WTC11 (cell line): ENCODE measurements at regions not wholly inside any gene's neighbourhood (a gene's known extent, or its start where the extent isn't known, plus 50 kb on each side); places are given as distances from the start of the nearest gene placed in this dataset.
A peak's percentile ranks its signal among the peaks of the same experiment; 100 is the strongest.

Experiments used
- ATAC-seq: fragments of 200-7000 bp; cut with Tn5 transposase; 2 replicates; pipeline ENCODE4 v1.10.0; 2021; ENCODE audit warnings: mild to moderate bottlenecking, moderate library complexity
- CTCF ChIA-PET: fragments of 300-600 bp; sonication (Branson Sonifier 250); formaldehyde crosslinking; loops from one replicate; lab custom pipeline; 2021; ENCODE audit warnings: antibody characterized with exemption; lab: Charles Lee
- POLR2A ChIA-PET: fragments of 350-600 bp; sonication (Branson Sonifier 250); formaldehyde crosslinking; loops from one replicate; lab custom pipeline; 2021; ENCODE audit warnings: antibody characterized with exemption; lab: Charles Lee
- DNase-seq: peaks from one replicate; pipeline ENCODE4 v3.0.0; 2021; ENCODE audit warnings: low spot score
- H3K27ac Mint-ChIP-seq: 2 replicates; pipeline ENCODE4 v1.8.0; 2021; ENCODE audit warnings: mixed read lengths
- H3K27me3 Mint-ChIP-seq: 2 replicates; pipeline ENCODE4 v1.8.0; 2021; ENCODE audit warnings: low read depth, mild to moderate bottlenecking, moderate library complexity, mixed read lengths
- H3K36me3 Mint-ChIP-seq: 2 replicates; pipeline ENCODE4 v1.8.0; 2021; ENCODE audit warnings: mixed read lengths
- H3K4me1 Mint-ChIP-seq: 2 replicates; pipeline ENCODE4 v1.8.0; 2022; ENCODE audit warnings: mixed read lengths
- H3K4me3 Mint-ChIP-seq: 2 replicates; pipeline ENCODE4 v1.8.0; 2021; ENCODE audit warnings: mild to moderate bottlenecking, moderate library complexity, mixed read lengths
- H3K9me3 Mint-ChIP-seq: 2 replicates; pipeline ENCODE4 v1.8.0; 2021; ENCODE audit warnings: mixed read lengths
- ATF1 ChIP-seq: sonication (generic); formaldehyde crosslinking; IDR thresholded peaks from 2 replicates; pipeline ENCODE4 v1.8.1; 2023; ENCODE audit warnings: mild to moderate bottlenecking, moderate library complexity, missing genetic modification reagents
- CREM ChIP-seq: sonication (generic); formaldehyde crosslinking; IDR thresholded peaks from 2 replicates; pipeline ENCODE4 v1.8.1; 2022; ENCODE audit warnings: mild to moderate bottlenecking, missing genetic modification reagents, moderate library complexity
- E2F4 ChIP-seq: sonication (generic); formaldehyde crosslinking; IDR thresholded peaks from 2 replicates; pipeline ENCODE4 v1.8.1; 2022; ENCODE audit warnings: low read depth, mild to moderate bottlenecking, moderate library complexity, missing genetic modification reagents, borderline replicate concordance
- ESRRA ChIP-seq: sonication (generic); formaldehyde crosslinking; IDR thresholded peaks from 2 replicates; pipeline ENCODE4 v1.8.1; 2022; ENCODE audit warnings: mild to moderate bottlenecking, missing genetic modification reagents, borderline replicate concordance
- FOXK1 ChIP-seq: sonication (generic); formaldehyde crosslinking; IDR thresholded peaks from 2 replicates; pipeline ENCODE4 v1.8.0; 2022; ENCODE audit warnings: mild to moderate bottlenecking, moderate library complexity, missing genetic modification reagents
- FOXP1 ChIP-seq: sonication (generic); formaldehyde crosslinking; IDR thresholded peaks from 2 replicates; pipeline ENCODE4 v1.8.0; 2022; ENCODE audit warnings: missing genetic modification reagents, mild to moderate bottlenecking, moderate library complexity, borderline replicate concordance
- FOXP4 ChIP-seq: sonication (generic); formaldehyde crosslinking; IDR thresholded peaks from 2 replicates; pipeline ENCODE4 v1.8.0; 2022; ENCODE audit warnings: mild to moderate bottlenecking, missing genetic modification reagents
- GRHL2 ChIP-seq: fragments of 250-450 bp; sonication (Bioruptor Pico); IDR thresholded peaks from 2 replicates; pipeline ENCODE4 v1.8.0; 2022; ENCODE audit warnings: mild to moderate bottlenecking, moderate library complexity; ENCODE audit not compliant: insufficient replicate concordance, severe bottlenecking
- IRF2 ChIP-seq: sonication (generic); formaldehyde crosslinking; IDR thresholded peaks from 2 replicates; pipeline ENCODE4 v1.8.0; 2022; ENCODE audit warnings: low read depth, missing genetic modification reagents, borderline replicate concordance
- JAZF1 ChIP-seq: fragments of 250-450 bp; sonication (Bioruptor Pico); IDR thresholded peaks from 2 replicates; pipeline ENCODE4 v1.9.0; 2021; ENCODE audit warnings: moderate library complexity, mild to moderate bottlenecking, inconsistent platforms
- KAT7 ChIP-seq: sonication (generic); formaldehyde crosslinking; IDR thresholded peaks from 2 replicates; pipeline ENCODE4 v1.8.1; 2023; ENCODE audit warnings: missing genetic modification reagents, mild to moderate bottlenecking, borderline replicate concordance
- MXD4 ChIP-seq: fragments of 250-450 bp; sonication (Bioruptor Pico); IDR thresholded peaks from 2 replicates; pipeline ENCODE4 v1.8.0; 2021; ENCODE audit warnings: mild to moderate bottlenecking, moderate library complexity, borderline replicate concordance
- MYBL2 ChIP-seq: sonication (generic); formaldehyde crosslinking; IDR thresholded peaks from 2 replicates; pipeline ENCODE4 v1.8.1; 2023; ENCODE audit warnings: mild to moderate bottlenecking, moderate library complexity, missing genetic modification reagents
- NR1H2 ChIP-seq: sonication (generic); formaldehyde crosslinking; IDR thresholded peaks from 2 replicates; pipeline ENCODE4 v1.9.0; 2021; ENCODE audit warnings: mild to moderate bottlenecking, moderate library complexity, missing genetic modification reagents
- NR3C1 ChIP-seq: sonication (generic); formaldehyde crosslinking; conservative IDR thresholded peaks from 2 replicates; pipeline ENCODE4 v1.8.1; 2023; ENCODE audit warnings: low read depth, mild to moderate bottlenecking, missing genetic modification reagents
- RELA ChIP-seq: sonication (generic); formaldehyde crosslinking; IDR thresholded peaks from 2 replicates; pipeline ENCODE4 v1.8.1; 2022; ENCODE audit warnings: missing genetic modification reagents, mild to moderate bottlenecking, borderline replicate concordance
- SMAD3 ChIP-seq: sonication (generic); formaldehyde crosslinking; IDR thresholded peaks from 2 replicates; pipeline ENCODE4 v1.8.0; 2022; ENCODE audit warnings: missing genetic modification reagents, mild to moderate bottlenecking, borderline replicate concordance
- TCF7 ChIP-seq: sonication (generic); formaldehyde crosslinking; IDR thresholded peaks from 2 replicates; pipeline ENCODE4 v1.8.0; 2022; ENCODE audit warnings: mild to moderate bottlenecking, low read depth, missing genetic modification reagents, moderate library complexity
- ZBTB43 ChIP-seq: sonication (generic); formaldehyde crosslinking; IDR thresholded peaks from 2 replicates; pipeline ENCODE4 v1.8.1; 2023; ENCODE audit warnings: mild to moderate bottlenecking, missing genetic modification reagents
- ZMAT4 ChIP-seq: fragments of 250-450 bp; sonication (Bioruptor Pico); IDR thresholded peaks from 2 replicates; pipeline ENCODE4 v1.9.0; 2021; ENCODE audit warnings: mild to moderate bottlenecking
- ZNF423 ChIP-seq: fragments of 250-450 bp; sonication (Bioruptor Pico); IDR thresholded peaks from 2 replicates; pipeline ENCODE4 v2.1.2; 2022; ENCODE audit warnings: mild to moderate bottlenecking, moderate library complexity
- TF ChIP-seq, protein P1 (sequence below): sonication (generic); formaldehyde crosslinking; IDR thresholded peaks from 2 replicates; pipeline ENCODE4 v1.8.1; 2022; ENCODE audit warnings: mild to moderate bottlenecking, missing genetic modification reagents, moderate library complexity, borderline replicate concordance

GRCh38 chr9:79975621-79976256, 404.0 kb downstream of the TLE4 start:
- ATAC-seq, result peak; percentile 40; the same call in 1 of the 2 replicates
- no peaks in the 10 kb centered on the region for H3K27me3 Mint-ChIP-seq
- ChIA-PET POLR2A (no interaction called here), CTCF (no interaction called here)
- TF ChIP-seq FOXP4, result no peak
- no peak for TF ChIP-seq KAT7
- TF ChIP-seq NR3C1 (CRISPR knock-in tag), result no peak
- TF ChIP-seq NR1H2, result no peak
- no peak for TF ChIP-seq IRF2 (CRISPR knock-in tag)
- TF ChIP-seq TCF7 (CRISPR knock-in tag), result no peak
- no peak for TF ChIP-seq GRHL2 (CRISPR knock-in tag)
- TF ChIP-seq ESRRA (CRISPR knock-in tag), result no peak
- TF ChIP-seq, protein P1, sequence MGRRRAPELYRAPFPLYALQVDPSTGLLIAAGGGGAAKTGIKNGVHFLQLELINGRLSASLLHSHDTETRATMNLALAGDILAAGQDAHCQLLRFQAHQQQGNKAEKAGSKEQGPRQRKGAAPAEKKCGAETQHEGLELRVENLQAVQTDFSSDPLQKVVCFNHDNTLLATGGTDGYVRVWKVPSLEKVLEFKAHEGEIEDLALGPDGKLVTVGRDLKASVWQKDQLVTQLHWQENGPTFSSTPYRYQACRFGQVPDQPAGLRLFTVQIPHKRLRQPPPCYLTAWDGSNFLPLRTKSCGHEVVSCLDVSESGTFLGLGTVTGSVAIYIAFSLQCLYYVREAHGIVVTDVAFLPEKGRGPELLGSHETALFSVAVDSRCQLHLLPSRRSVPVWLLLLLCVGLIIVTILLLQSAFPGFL (CRISPR knock-in tag), result no peak
- TF ChIP-seq JAZF1, result no peak
- TF ChIP-seq ZMAT4, result no peak
- no peak for TF ChIP-seq E2F4 (CRISPR knock-in tag)
- H3K27ac Mint-ChIP-seq, result no peak overlapping the region
- DNase-seq, result no peak
- no peak overlapping the region for H3K4me3 Mint-ChIP-seq
- H3K9me3 Mint-ChIP-seq, result no peaks in the 10 kb centered on the region
- H3K36me3 Mint-ChIP-seq, result no peaks in the 10 kb centered on the region
- peaks cover 18% of the 10 kb centered on the region for H3K4me1 Mint-ChIP-seq

DNA sequence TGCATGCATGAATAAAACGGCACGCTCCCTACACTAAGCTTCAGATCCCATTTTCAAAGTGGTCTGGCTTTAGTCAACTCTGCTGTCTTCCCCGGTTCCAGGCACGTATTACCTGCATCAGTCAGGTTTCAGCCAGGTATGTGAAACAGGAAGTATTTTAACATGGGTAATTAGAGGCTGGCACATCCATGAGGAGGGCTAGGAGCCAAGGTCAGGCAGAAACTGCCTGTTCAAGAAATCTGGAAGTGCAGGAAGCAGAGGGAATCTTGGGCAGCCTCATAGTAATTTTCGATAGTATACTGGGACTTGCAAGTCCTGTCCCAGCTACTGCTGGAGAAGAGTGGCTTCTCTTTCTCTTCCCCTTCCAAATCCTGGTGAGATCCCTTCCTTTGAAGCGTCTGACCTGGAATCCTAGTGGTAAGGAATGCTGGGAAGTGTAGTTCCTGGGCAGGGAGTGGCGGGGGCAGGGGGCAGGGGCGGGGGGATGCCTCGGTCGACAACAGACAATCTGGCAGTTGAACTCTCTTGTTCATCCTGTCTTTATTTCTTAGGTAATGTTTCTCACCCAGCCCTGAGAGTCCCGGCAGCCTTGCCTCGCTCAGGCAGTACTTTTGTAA, 403.1 kb downstream of the TLE4 start:
- POLR2A ChIA-PET, result no interaction called here
- ATAC-seq, result peak; percentile 94
- H3K36me3 Mint-ChIP-seq, result no peaks in the 10 kb centered on the region

More for the DNA sequence above, 403.1 kb downstream of the TLE4 start:
- H3K27me3 Mint-ChIP-seq, result no peaks in the 10 kb centered on the region
- DNase-seq, result no peak
- no peak overlapping the region for H3K27ac Mint-ChIP-seq
- CTCF ChIA-PET, result interaction anchor here (0.6 kb wide), 1 partner anchor 74 kb away, joined by 3 read pairs; no protein-coding TSS in a partner anchor
- H3K9me3 Mint-ChIP-seq, result no peaks in the 10 kb centered on the region
- H3K4me3 Mint-ChIP-seq, result peak overlapping the region; percentile 33; the same call in 1 of the 2 replicates
- no peak for TF ChIP-seq CREM (CRISPR knock-in tag)
- TF ChIP-seq FOXP1 (CRISPR knock-in tag), result no peak
- no peak for TF ChIP-seq FOXK1 (CRISPR knock-in tag)
- TF ChIP-seq E2F4 (CRISPR knock-in tag), result no peak
- TF ChIP-seq RELA, result no peak
- no peak for TF ChIP-seq ZBTB43 (CRISPR knock-in tag)
- no peak for TF ChIP-seq MXD4
- no peak for TF ChIP-seq ATF1 (CRISPR knock-in tag)
- no peak for TF ChIP-seq SMAD3 (CRISPR knock-in tag)
- no peak for TF ChIP-seq ZNF423 (CRISPR knock-in tag)
- TF ChIP-seq MYBL2 (CRISPR knock-in tag), result no peak
- H3K4me1 Mint-ChIP-seq, result peaks cover 15% of the 10 kb centered on the region
